ENCODE measurements at regions not wholly inside any gene's neighbourhood (a gene's known extent, or its start where the extent isn't known, plus 50 kb on each side); places are given as distances from the start of the nearest gene placed in this dataset.

- Histone ChIP-seq H3K27ac (ENCODE audit: low read length in 2 of 2) (no peak overlapping the region), H2AFZ (ENCODE audit: insufficient read depth, low read depth, low read length, poor library complexity, severe bottlenecking) (no peak overlapping the region), H3K27me3 (replicated peaks in 1 of 4; ENCODE audit: control extremely low read depth in 1 of 4, control insufficient read depth in 3 of 4, insufficient read depth in 4 of 4, low read length in 3 of 4) (peaks cover 0 to 5% (median 1%) of the 10 kb centered on the region in 4 experiments), H3K4me3 (ENCODE audit: control extremely low read depth in 1 of 5, extremely low read depth in 1 of 5, insufficient read depth in 1 of 5, low read depth in 2 of 5, low read length in 4 of 5) (no peak overlapping the region), H3K4me1 (ENCODE audit: control insufficient read depth in 2 of 2, insufficient read depth in 2 of 2, low read length in 2 of 2) (no peaks in the 10 kb centered on the region), H4K20me1 (ENCODE audit: control insufficient read depth, insufficient read depth, low read length, poor library complexity, severe bottlenecking) (no peaks in the 10 kb centered on the region), H3K79me2 (ENCODE audit: control insufficient read depth, insufficient read depth, low read length) (no peaks in the 10 kb centered on the region), H3K4me2 (replicated peaks; ENCODE audit: low read depth, low read length, poor library complexity, severe bottlenecking) (no peak overlapping the region), H3K9me3 (ENCODE audit: control extremely low read depth in 1 of 3, control insufficient read depth in 2 of 3, insufficient read depth in 1 of 3, low read length in 2 of 3) (no peaks in the 10 kb centered on the region), H3K36me3 (replicated peaks in 1 of 2; ENCODE audit: control extremely low read depth in 1 of 2, control insufficient read depth in 1 of 2, extremely low read depth in 1 of 2, insufficient read depth in 2 of 2, low read length in 1 of 2) (no peaks in the 10 kb centered on the region), H3K9ac (ENCODE audit: low read length) (no peak overlapping the region)
- Mint-ChIP-seq H3K27ac (no peak overlapping the region), H3K9me3 (ENCODE audit: insufficient read depth) (no peaks in the 10 kb centered on the region), H3K27me3 (peaks cover 33% of the 10 kb centered on the region), H3K4me1 (no peaks in the 10 kb centered on the region), H3K4me3 (no peak overlapping the region)
- no peak for DNase-seq
- ATAC-seq (ENCODE audit: low read depth), result no peak
- WGBS (ENCODE audit: insufficient coverage), result no CpG with 5 or more reads among the region's 5 CpGs
- ChIA-PET POLR2A (no interaction called here), CTCF (no interaction called here)
- TF ChIP-seq EZH2 (IDR thresholded peaks at IDR 0.05; ENCODE audit: borderline replicate concordance, insufficient read depth, low read depth, low read length, poor library complexity, severe bottlenecking) (no peak), CTCF (IDR thresholded peaks at IDR 0.05) (no peak)
- intact Hi-C loops (cut with micrococcal nuclease), result no loop called here
These were observed 470.5 kb downstream of the MIAT start for GRCh38 chr22:27127911-27128310.

GRCh38 chr22:27128461-27129085 is 471.2 kb downstream of the MIAT start:
- ATAC-seq (ENCODE audit: low read depth) (no peak), DNase-seq (no peak)
- H3K27me3 ChIP-seq (replicated peaks in 1 of 4; ENCODE audit: control extremely low read depth in 1 of 4, control insufficient read depth in 3 of 4, insufficient read depth in 4 of 4, low read length in 3 of 4), result peaks cover 0 to 5% (median 1%) of the 10 kb centered on the region in 4 experiments
- no peaks in the 10 kb centered on the region for H3K36me3 ChIP-seq (replicated peaks in 1 of 2; ENCODE audit: control extremely low read depth in 1 of 2, control insufficient read depth in 1 of 2, extremely low read depth in 1 of 2, insufficient read depth in 2 of 2, low read length in 1 of 2)
- H3K4me1 ChIP-seq (ENCODE audit: control insufficient read depth in 2 of 2, insufficient read depth in 2 of 2, low read length in 2 of 2), result no peaks in the 10 kb centered on the region
- no peaks in the 10 kb centered on the region for H3K9me3 ChIP-seq (ENCODE audit: control extremely low read depth in 1 of 3, control insufficient read depth in 2 of 3, insufficient read depth in 1 of 3, low read length in 2 of 3)
- no peak overlapping the region for H3K4me2 ChIP-seq (replicated peaks; ENCODE audit: low read depth, low read length, poor library complexity, severe bottlenecking)
- Mint-ChIP-seq H3K4me3 (no peak overlapping the region), H3K27me3 (peaks cover 35% of the 10 kb centered on the region), H3K4me1 (no peaks in the 10 kb centered on the region), H3K27ac (no peak overlapping the region), H3K9me3 (ENCODE audit: insufficient read depth) (no peaks in the 10 kb centered on the region)
- ChIA-PET POLR2A (no interaction called here), CTCF (no interaction called here)
- H2AFZ ChIP-seq (ENCODE audit: insufficient read depth, low read depth, low read length, poor library complexity, severe bottlenecking), result no peak overlapping the region
- H3K79me2 ChIP-seq (ENCODE audit: control insufficient read depth, insufficient read depth, low read length), result no peaks in the 10 kb centered on the region
- no peaks in the 10 kb centered on the region for H4K20me1 ChIP-seq (ENCODE audit: control insufficient read depth, insufficient read depth, low read length, poor library complexity, severe bottlenecking)
- no peak for TF ChIP-seq EZH2 (IDR thresholded peaks at IDR 0.05; ENCODE audit: borderline replicate concordance, insufficient read depth, low read depth, low read length, poor library complexity, severe bottlenecking)
- no peak overlapping the region for H3K27ac ChIP-seq (ENCODE audit: low read length in 2 of 2)
- 76% methylated on average over 7 of the region's 9 CpGs for WGBS (ENCODE audit: insufficient coverage)
- no peak overlapping the region for H3K9ac ChIP-seq (ENCODE audit: low read length)
- intact Hi-C loops (cut with micrococcal nuclease), result no loop called here
- no peak overlapping the region for H3K4me3 ChIP-seq (ENCODE audit: control extremely low read depth in 1 of 5, extremely low read depth in 1 of 5, insufficient read depth in 1 of 5, low read depth in 2 of 5, low read length in 4 of 5)
